H1 (cell line): ENCODE measurements at regions not wholly inside any gene's neighbourhood (a gene's known extent, or its start where the extent isn't known, plus 50 kb on each side); places are given as distances from the start of the nearest gene placed in this dataset.

Source experiments
- CTCF ChIA-PET: fragments of 300-600 bp; sonication (Branson Sonifier 250); formaldehyde crosslinking; loops from one replicate; lab custom pipeline; 2021; ENCODE audit not compliant: partially characterized antibody; lab: Charles Lee
- POLR2A ChIA-PET: fragments of 300-600 bp; sonication (Branson Sonifier 250); formaldehyde crosslinking; loops from one replicate; lab custom pipeline; 2021; ENCODE audit warnings: inconsistent platforms; ENCODE audit not compliant: partially characterized antibody; lab: Charles Lee
- DNase-seq, 2 experiments: peaks; one replicate each; pipeline versions ENCODE4 v3.0.0 to v3.0.0-alpha.2; 2010 to 2022; ENCODE audit warnings: low spot score in 2 of 2, low read depth in 1 of 2, mixed read lengths in 1 of 2
- FAIRE-seq: peaks from 2 replicates; lab custom pipeline; 2011; peaks lifted over from hg19 to GRCh38; lab: Jason Lieb, UNC
- H2AFZ ChIP-seq: 2 replicates; pipeline ENCODE4 v1.8.1; 2012; ENCODE audit warnings: low read length, inconsistent platforms
- H2AK5ac ChIP-seq: 2 replicates; pipeline ENCODE4 v1.6.1; 2013; ENCODE audit warnings: low read depth, low read length
- H2BK120ac ChIP-seq: replicated peaks from 2 replicates; pipeline ENCODE3; 2013; ENCODE audit warnings: low read depth, low read length, inconsistent platforms
- H2BK12ac ChIP-seq: 2 replicates; pipeline ENCODE4 v1.6.1; 2013; ENCODE audit warnings: low read depth, low read length
- H2BK15ac ChIP-seq: 2 replicates; pipeline ENCODE4 v1.6.1; 2013; ENCODE audit warnings: low read length
- H2BK20ac ChIP-seq: 2 replicates; pipeline ENCODE4 v1.6.1; 2013; ENCODE audit warnings: low read length
- H2BK5ac ChIP-seq: 2 replicates; pipeline ENCODE4 v1.6.1; 2013; ENCODE audit warnings: low read depth, low read length
- H3K14ac ChIP-seq: 2 replicates; pipeline ENCODE4 v1.6.1; 2013; ENCODE audit warnings: inconsistent platforms; ENCODE audit not compliant: insufficient read length
- H3K18ac ChIP-seq: 2 replicates; pipeline ENCODE4 v1.6.1; 2013; ENCODE audit warnings: low read length; ENCODE audit errors: extremely low read depth
- H3K23ac ChIP-seq: 2 replicates; pipeline ENCODE4 v1.6.1; 2013; ENCODE audit warnings: inconsistent platforms; ENCODE audit not compliant: insufficient read length
- H3K23me2 ChIP-seq: 2 replicates; pipeline ENCODE4 v1.6.1; 2013; ENCODE audit warnings: low read depth, low read length
- H3K27ac ChIP-seq: 2 replicates; pipeline ENCODE4 v1.6.1; 2011; ENCODE audit warnings: low read depth, low read length, inconsistent platforms
- H3K27me3 ChIP-seq, 4 experiments: replicated peaks in 1 of 4; 1 replicate in 1 of 4; 2 replicates in 3 of 4; pipeline versions ENCODE4 v1.6.1 to v1.8.1; 2011 to 2013; ENCODE audit warnings: low read length in 3 of 4, mild to moderate bottlenecking in 3 of 4, inconsistent platforms in 2 of 4, mixed read lengths in 2 of 4, moderate library complexity in 1 of 4; ENCODE audit not compliant: control insufficient read depth in 3 of 4, insufficient read depth in 3 of 4; ENCODE audit errors: extremely low read depth in 1 of 4
- H3K36me3 ChIP-seq, 4 experiments: 2 replicates each; pipeline versions ENCODE4 v1.6.1 to v1.8.1; 2011 to 2013; ENCODE audit warnings: mild to moderate bottlenecking in 4 of 4, low read length in 3 of 4, moderate library complexity in 2 of 4, control low read depth in 1 of 4, inconsistent platforms in 1 of 4; ENCODE audit not compliant: insufficient read depth in 4 of 4, control insufficient read depth in 2 of 4
- H3K4ac ChIP-seq: replicated peaks from 2 replicates; pipeline ENCODE3; 2013; ENCODE audit warnings: low read length, low read depth, mixed read lengths, inconsistent platforms; ENCODE audit not compliant: insufficient read length
- H3K4me1 ChIP-seq, 4 experiments: replicated peaks in 1 of 4; 1 replicate in 1 of 4; 2 replicates in 3 of 4; pipeline versions ENCODE4 v1.6.1 to v1.8.1; 2011 to 2013; ENCODE audit warnings: low read length in 3 of 4, inconsistent platforms in 2 of 4, mixed read lengths in 1 of 4; ENCODE audit not compliant: insufficient read depth in 4 of 4, control insufficient read depth in 3 of 4
- H3K4me2 ChIP-seq, 2 experiments: 2 replicates each; pipeline versions ENCODE4 v1.6.1 to v1.8.1; 2011 to 2013; ENCODE audit warnings: low read depth in 2 of 2, low read length in 2 of 2, control low read depth in 1 of 2, inconsistent platforms in 1 of 2, mild to moderate bottlenecking in 1 of 2; ENCODE audit not compliant: insufficient read depth in 1 of 2
- H3K4me3 ChIP-seq, 4 experiments: fragments of 200-600, 300-600 bp in 1 of 4; sonication (generic), shearing (Covaris generic), sonication (Bioruptor Twin) in 1 of 4; 2 replicates each; pipeline versions ENCODE4 v1.5.1 to v1.8.1; 2011 to 2016; ENCODE audit warnings: low read length in 4 of 4, low read depth in 3 of 4, control low read depth in 2 of 4, inconsistent platforms in 2 of 4, mild to moderate bottlenecking in 2 of 4, mixed read lengths in 1 of 4, moderate library complexity in 1 of 4; ENCODE audit not compliant: insufficient read depth in 2 of 4; ENCODE audit errors: extremely low read depth in 1 of 4
- H3K56ac ChIP-seq: replicated peaks from 2 replicates; pipeline ENCODE3; 2013; ENCODE audit warnings: low read depth, mild to moderate bottlenecking, mixed read lengths, low read length, inconsistent platforms; ENCODE audit not compliant: insufficient read length
- H3K79me1 ChIP-seq: 2 replicates; pipeline ENCODE4 v1.6.1; 2013; ENCODE audit warnings: low read depth, low read length, control low read depth
- H3K79me2 ChIP-seq, 2 experiments: 2 replicates each; pipeline versions ENCODE4 v1.6.1 to v1.8.1; 2012 to 2013; ENCODE audit warnings: low read length in 2 of 2, mild to moderate bottlenecking in 2 of 2, inconsistent platforms in 1 of 2; ENCODE audit not compliant: insufficient read depth in 2 of 2, control insufficient read depth in 1 of 2
- H3K9ac ChIP-seq, 4 experiments: replicated peaks in 1 of 4; 1 replicate in 1 of 4; 2 replicates in 3 of 4; pipeline versions ENCODE4 v1.6.1 to v1.8.1; 2011 to 2013; ENCODE audit warnings: low read depth in 3 of 4, low read length in 3 of 4, control low read depth in 2 of 4, mild to moderate bottlenecking in 2 of 4, moderate library complexity in 2 of 4, inconsistent platforms in 1 of 4; ENCODE audit errors: extremely low read depth in 1 of 4
- H3K9me3 ChIP-seq, 2 experiments: 2 replicates each; pipeline versions ENCODE4 v1.6.1 to v1.8.1; 2012 to 2013; ENCODE audit warnings: mild to moderate bottlenecking in 2 of 2, moderate library complexity in 2 of 2, control low read depth in 1 of 2, inconsistent platforms in 1 of 2, low read depth in 1 of 2, low read length in 1 of 2, mixed read lengths in 1 of 2; ENCODE audit not compliant: insufficient read depth in 2 of 2
- H4K20me1 ChIP-seq, 2 experiments: replicated peaks in 1 of 2; 2 replicates each; pipeline versions ENCODE3 to v1.8.1; 2011 to 2013; ENCODE audit warnings: inconsistent platforms in 2 of 2, low read length in 2 of 2, mild to moderate bottlenecking in 1 of 2; ENCODE audit not compliant: insufficient read depth in 2 of 2, control insufficient read depth in 1 of 2
- H4K5ac ChIP-seq: 2 replicates; pipeline ENCODE4 v1.6.1; 2013; ENCODE audit warnings: low read length, low read depth, mixed read lengths, inconsistent platforms; ENCODE audit not compliant: insufficient read length
- H4K8ac ChIP-seq: 2 replicates; pipeline ENCODE4 v1.8.0; 2013; ENCODE audit warnings: mild to moderate bottlenecking, moderate library complexity, low read length, inconsistent platforms; ENCODE audit not compliant: insufficient read depth; ENCODE audit errors: extremely low read depth
- H4K91ac ChIP-seq: replicated peaks from 2 replicates; pipeline ENCODE3; 2013; ENCODE audit warnings: low read length, mixed read lengths, inconsistent platforms; ENCODE audit not compliant: insufficient read length
- JUND ChIP-seq: IDR thresholded peaks from 2 replicates; pipeline ENCODE4 v1.6.1; 2011; ENCODE audit warnings: mild to moderate bottlenecking, improper control_type of control experiment, low read length
- WGBS, 2 experiments: shearing (Covaris generic) in 1 of 2; methylation state at CpG; one replicate each; pipeline versions ENCODE4 v1.1.6 to v1.1.7; 2013 to 2015; ENCODE audit warnings: low lambda C conversion rate in 2 of 2, mixed read lengths in 2 of 2, inconsistent platforms in 1 of 2, low coverage in 1 of 2, missing lambda C conversion rate in 1 of 2; ENCODE audit not compliant: insufficient replicate concordance in 2 of 2, insufficient coverage in 1 of 2, insufficient read length in 1 of 2; ENCODE audit errors: extremely low coverage in 1 of 2, missing lambda C conversion rate in 1 of 2; 5-methylcytosine and 5-hydroxymethylcytosine counted together
- TF ChIP-seq, protein P1 (sequence below), 3 experiments: IDR thresholded peaks; 1 replicate in 2 of 3; 2 replicates in 1 of 3; pipeline versions ENCODE4 v1.5.1 to v1.6.1; 2011; ENCODE audit warnings: low read length in 3 of 3, mild to moderate bottlenecking in 3 of 3, inconsistent platforms in 2 of 3, low read depth in 1 of 3, moderate library complexity in 1 of 3; ENCODE audit not compliant: insufficient read depth in 1 of 3; ENCODE audit errors: control extremely low read depth in 1 of 3

DNA sequence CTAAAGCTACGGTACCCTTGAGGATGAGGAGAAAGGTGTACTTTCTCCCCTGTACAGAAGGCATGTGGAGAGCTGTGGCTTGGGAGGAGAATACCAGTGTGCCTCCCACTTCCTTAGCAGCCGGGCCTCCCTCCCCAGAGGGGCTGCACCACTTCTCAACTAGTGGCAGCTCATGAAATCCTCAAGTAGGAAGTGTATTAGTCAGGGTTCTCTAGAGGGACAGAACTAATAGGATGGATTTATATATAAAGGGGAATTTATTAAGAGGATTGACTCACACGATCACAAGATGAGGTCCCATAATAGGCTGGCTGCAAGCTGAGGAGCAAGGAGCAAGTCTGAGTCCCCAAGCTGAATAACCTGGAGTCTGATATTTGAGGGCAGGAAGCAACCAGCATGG, 53.1 kb upstream of the PPP2R5A start:
- no peaks in the 10 kb centered on the region for H3K23me2 ChIP-seq
- CTCF ChIA-PET: interaction anchor here (0.7 to 1.1 kb wide), 3 partner anchors 11 to 570 kb away, joined by 3 to 5 read pairs (median 3); no protein-coding TSS in a partner anchor
- no peak overlapping the region for H3K18ac ChIP-seq
- H2AFZ ChIP-seq: no peak overlapping the region
- no peaks in the 10 kb centered on the region for H3K79me1 ChIP-seq
- no peak overlapping the region for H4K5ac ChIP-seq
- H3K14ac ChIP-seq: no peak overlapping the region
- POLR2A ChIA-PET: no interaction called here
- no peaks in the 10 kb centered on the region for H3K27me3 ChIP-seq
- H3K4me1 ChIP-seq: no peaks in the 10 kb centered on the region
- DNase-seq (no peak), FAIRE-seq (no peak)
- H4K8ac ChIP-seq: no peak overlapping the region
- no peak overlapping the region for H3K4me3 ChIP-seq
- H4K91ac ChIP-seq: no peak overlapping the region
- H2BK20ac ChIP-seq: no peak overlapping the region
- H2BK15ac ChIP-seq: no peak overlapping the region
- H3K27ac ChIP-seq: no peak overlapping the region
- no peak overlapping the region for H3K4ac ChIP-seq
- H3K36me3 ChIP-seq: no peaks in the 10 kb centered on the region
- H2AK5ac ChIP-seq: no peak overlapping the region
- 95% methylated on average over 3 of the region's 3 CpGs; no CpG with 5 or more reads in 1 of the 2 experiments for WGBS, 2 experiments
- no peaks in the 10 kb centered on the region for H3K79me2 ChIP-seq
- no peak overlapping the region for H3K56ac ChIP-seq
- no peaks in the 10 kb centered on the region for H3K9me3 ChIP-seq
- TF ChIP-seq, protein P1, sequence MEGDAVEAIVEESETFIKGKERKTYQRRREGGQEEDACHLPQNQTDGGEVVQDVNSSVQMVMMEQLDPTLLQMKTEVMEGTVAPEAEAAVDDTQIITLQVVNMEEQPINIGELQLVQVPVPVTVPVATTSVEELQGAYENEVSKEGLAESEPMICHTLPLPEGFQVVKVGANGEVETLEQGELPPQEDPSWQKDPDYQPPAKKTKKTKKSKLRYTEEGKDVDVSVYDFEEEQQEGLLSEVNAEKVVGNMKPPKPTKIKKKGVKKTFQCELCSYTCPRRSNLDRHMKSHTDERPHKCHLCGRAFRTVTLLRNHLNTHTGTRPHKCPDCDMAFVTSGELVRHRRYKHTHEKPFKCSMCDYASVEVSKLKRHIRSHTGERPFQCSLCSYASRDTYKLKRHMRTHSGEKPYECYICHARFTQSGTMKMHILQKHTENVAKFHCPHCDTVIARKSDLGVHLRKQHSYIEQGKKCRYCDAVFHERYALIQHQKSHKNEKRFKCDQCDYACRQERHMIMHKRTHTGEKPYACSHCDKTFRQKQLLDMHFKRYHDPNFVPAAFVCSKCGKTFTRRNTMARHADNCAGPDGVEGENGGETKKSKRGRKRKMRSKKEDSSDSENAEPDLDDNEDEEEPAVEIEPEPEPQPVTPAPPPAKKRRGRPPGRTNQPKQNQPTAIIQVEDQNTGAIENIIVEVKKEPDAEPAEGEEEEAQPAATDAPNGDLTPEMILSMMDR (IDR thresholded peaks at IDR 0.05; ENCODE audit: control extremely low read depth in 1 of 3, insufficient read depth in 1 of 3, low read depth in 1 of 3, low read length in 3 of 3): no peak
- TF ChIP-seq JUND: no peak
- H3K23ac ChIP-seq: no peak overlapping the region
- H3K9ac ChIP-seq: no peak overlapping the region
- no peak overlapping the region for H2BK12ac ChIP-seq
- no peaks in the 10 kb centered on the region for H4K20me1 ChIP-seq
- no peak overlapping the region for H2BK5ac ChIP-seq
- no peak overlapping the region for H2BK120ac ChIP-seq
- no peak overlapping the region for H3K4me2 ChIP-seq
